ENCODE measurements at regions not wholly inside any gene's neighbourhood (a gene's known extent, or its start where the extent isn't known, plus 50 kb on each side); places are given as distances from the start of the nearest gene placed in this dataset.
"Not testable (repeated sequence)": the region's sequence is repeated elsewhere in the genome, so short reads cannot be mapped to it uniquely, and the experiment has no call there.

DNA sequence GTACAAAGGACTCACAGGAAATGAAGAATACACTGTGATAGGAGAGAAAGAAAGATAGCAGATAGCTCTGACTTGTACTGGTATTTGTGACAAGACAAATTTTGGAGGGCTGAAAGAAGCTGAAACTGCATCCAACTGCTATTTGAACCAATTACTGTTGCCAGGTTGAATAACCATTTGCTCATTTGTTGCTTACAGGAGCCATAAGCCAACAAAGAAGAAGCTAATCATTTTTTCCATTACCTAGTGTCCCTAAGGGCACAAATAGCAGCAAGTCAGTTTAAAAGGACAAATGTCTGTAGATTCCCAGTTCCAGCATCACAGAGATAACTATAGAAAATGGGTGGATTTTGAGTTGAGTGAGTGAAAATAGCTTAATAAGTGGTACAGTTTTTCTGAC, 376.9 kb upstream of the ARPP21 start:
- ATAC-seq (no peak), DNase-seq (ENCODE audit: low read depth, low spot score) (no peak)
- Histone ChIP-seq H3K4me3 (ENCODE audit: low read depth in 2 of 2, low read length in 2 of 2) (no peak overlapping the region), H3K36me3 (ENCODE audit: control insufficient read depth, insufficient read depth, low read length) (no peaks in the 10 kb centered on the region), H3K27me3 (ENCODE audit: control insufficient read depth, insufficient read depth, low read length) (no peaks in the 10 kb centered on the region), H3K27ac (ENCODE audit: low read length) (no peak overlapping the region), H3K4me1 (ENCODE audit: control insufficient read depth, insufficient read depth, low read length) (no peaks in the 10 kb centered on the region), H3K9me3 (ENCODE audit: control insufficient read depth, insufficient read depth, low read depth, low read length) (no peaks in the 10 kb centered on the region)
- POLR2A ChIA-PET: no interaction called here
- no TSS peak for BruUV-seq (replicated peaks)
- no peak for TF ChIP-seq TCF7L2 (IDR thresholded peaks at IDR 0.05; ENCODE audit: low read depth, low read length)
- no peak for TF ChIP-seq POLR2AphosphoS5 (IDR thresholded peaks at IDR 0.05; ENCODE audit: low read depth, low read length)
- TF ChIP-seq, protein P1, sequence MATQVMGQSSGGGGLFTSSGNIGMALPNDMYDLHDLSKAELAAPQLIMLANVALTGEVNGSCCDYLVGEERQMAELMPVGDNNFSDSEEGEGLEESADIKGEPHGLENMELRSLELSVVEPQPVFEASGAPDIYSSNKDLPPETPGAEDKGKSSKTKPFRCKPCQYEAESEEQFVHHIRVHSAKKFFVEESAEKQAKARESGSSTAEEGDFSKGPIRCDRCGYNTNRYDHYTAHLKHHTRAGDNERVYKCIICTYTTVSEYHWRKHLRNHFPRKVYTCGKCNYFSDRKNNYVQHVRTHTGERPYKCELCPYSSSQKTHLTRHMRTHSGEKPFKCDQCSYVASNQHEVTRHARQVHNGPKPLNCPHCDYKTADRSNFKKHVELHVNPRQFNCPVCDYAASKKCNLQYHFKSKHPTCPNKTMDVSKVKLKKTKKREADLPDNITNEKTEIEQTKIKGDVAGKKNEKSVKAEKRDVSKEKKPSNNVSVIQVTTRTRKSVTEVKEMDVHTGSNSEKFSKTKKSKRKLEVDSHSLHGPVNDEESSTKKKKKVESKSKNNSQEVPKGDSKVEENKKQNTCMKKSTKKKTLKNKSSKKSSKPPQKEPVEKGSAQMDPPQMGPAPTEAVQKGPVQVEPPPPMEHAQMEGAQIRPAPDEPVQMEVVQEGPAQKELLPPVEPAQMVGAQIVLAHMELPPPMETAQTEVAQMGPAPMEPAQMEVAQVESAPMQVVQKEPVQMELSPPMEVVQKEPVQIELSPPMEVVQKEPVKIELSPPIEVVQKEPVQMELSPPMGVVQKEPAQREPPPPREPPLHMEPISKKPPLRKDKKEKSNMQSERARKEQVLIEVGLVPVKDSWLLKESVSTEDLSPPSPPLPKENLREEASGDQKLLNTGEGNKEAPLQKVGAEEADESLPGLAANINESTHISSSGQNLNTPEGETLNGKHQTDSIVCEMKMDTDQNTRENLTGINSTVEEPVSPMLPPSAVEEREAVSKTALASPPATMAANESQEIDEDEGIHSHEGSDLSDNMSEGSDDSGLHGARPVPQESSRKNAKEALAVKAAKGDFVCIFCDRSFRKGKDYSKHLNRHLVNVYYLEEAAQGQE (IDR thresholded peaks at IDR 0.05; ENCODE audit: insufficient read depth in 1 of 2, low read depth in 2 of 2, low read length in 1 of 2): no peak
- no peak for TF ChIP-seq SIN3A (IDR thresholded peaks at IDR 0.05; ENCODE audit: borderline replicate concordance, insufficient read depth, low read depth, low read length)
- TF ChIP-seq, protein P2, sequence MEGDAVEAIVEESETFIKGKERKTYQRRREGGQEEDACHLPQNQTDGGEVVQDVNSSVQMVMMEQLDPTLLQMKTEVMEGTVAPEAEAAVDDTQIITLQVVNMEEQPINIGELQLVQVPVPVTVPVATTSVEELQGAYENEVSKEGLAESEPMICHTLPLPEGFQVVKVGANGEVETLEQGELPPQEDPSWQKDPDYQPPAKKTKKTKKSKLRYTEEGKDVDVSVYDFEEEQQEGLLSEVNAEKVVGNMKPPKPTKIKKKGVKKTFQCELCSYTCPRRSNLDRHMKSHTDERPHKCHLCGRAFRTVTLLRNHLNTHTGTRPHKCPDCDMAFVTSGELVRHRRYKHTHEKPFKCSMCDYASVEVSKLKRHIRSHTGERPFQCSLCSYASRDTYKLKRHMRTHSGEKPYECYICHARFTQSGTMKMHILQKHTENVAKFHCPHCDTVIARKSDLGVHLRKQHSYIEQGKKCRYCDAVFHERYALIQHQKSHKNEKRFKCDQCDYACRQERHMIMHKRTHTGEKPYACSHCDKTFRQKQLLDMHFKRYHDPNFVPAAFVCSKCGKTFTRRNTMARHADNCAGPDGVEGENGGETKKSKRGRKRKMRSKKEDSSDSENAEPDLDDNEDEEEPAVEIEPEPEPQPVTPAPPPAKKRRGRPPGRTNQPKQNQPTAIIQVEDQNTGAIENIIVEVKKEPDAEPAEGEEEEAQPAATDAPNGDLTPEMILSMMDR (IDR thresholded peaks at IDR 0.05): no peak
- CTCF ChIA-PET: no interaction called here
- in situ Hi-C loops (cut with HindIII; ENCODE audit: low pct_unique_long_range_greater_than_20kb, low sequenced_read_pairs) (no loop called here), intact Hi-C loops (cut with micrococcal nuclease; ENCODE audit: unreplicated experiment) (no loop called here)

DNA sequence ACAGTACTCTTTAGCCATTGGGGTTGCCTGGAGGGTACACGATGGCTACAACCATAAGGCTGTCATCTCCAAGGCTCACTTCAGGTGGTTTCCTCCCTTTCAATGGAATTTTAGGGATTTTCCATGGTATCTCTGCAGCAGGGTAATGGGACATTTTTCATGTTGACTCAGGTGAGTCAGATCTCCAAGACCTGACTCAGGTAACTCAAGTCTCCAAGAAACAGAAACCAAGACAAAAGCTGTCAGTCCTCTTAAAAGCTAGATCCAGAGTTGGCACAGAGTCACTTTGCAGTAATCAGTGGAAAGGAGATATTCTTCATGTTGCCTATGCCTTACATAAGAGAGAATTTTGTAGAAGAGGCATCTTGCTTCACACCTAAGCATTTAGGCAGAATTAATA, 375.8 kb upstream of the ARPP21 start:
- Histone ChIP-seq H3K27ac (ENCODE audit: low read length) (no peak overlapping the region), H3K36me3 (ENCODE audit: control insufficient read depth, insufficient read depth, low read length) (no peaks in the 10 kb centered on the region), H3K27me3 (ENCODE audit: control insufficient read depth, insufficient read depth, low read length) (no peaks in the 10 kb centered on the region), H3K4me3 (ENCODE audit: low read depth in 2 of 2, low read length in 2 of 2) (no peak overlapping the region), H3K4me1 (ENCODE audit: control insufficient read depth, insufficient read depth, low read length) (no peaks in the 10 kb centered on the region), H3K9me3 (ENCODE audit: control insufficient read depth, insufficient read depth, low read depth, low read length) (no peaks in the 10 kb centered on the region)
- ATAC-seq: no peak
- ChIA-PET POLR2A (no interaction called here), CTCF (no interaction called here)
- intact Hi-C loops (cut with micrococcal nuclease; ENCODE audit: unreplicated experiment) (no loop called here), in situ Hi-C loops (cut with HindIII; ENCODE audit: low pct_unique_long_range_greater_than_20kb, low sequenced_read_pairs) (no loop called here)
- TF ChIP-seq, protein P2 (IDR thresholded peaks at IDR 0.05): no peak
- TF ChIP-seq POLR2AphosphoS5 (IDR thresholded peaks at IDR 0.05; ENCODE audit: low read depth, low read length) (no peak), TCF7L2 (IDR thresholded peaks at IDR 0.05; ENCODE audit: low read depth, low read length) (no peak), SIN3A (IDR thresholded peaks at IDR 0.05; ENCODE audit: borderline replicate concordance, insufficient read depth, low read depth, low read length) (no peak)
- TF ChIP-seq, protein P1 (IDR thresholded peaks at IDR 0.05; ENCODE audit: insufficient read depth in 1 of 2, low read depth in 2 of 2, low read length in 1 of 2): no peak
- no TSS peak for BruUV-seq (replicated peaks)
- no peak for DNase-seq (ENCODE audit: low read depth, low spot score)

DNA sequence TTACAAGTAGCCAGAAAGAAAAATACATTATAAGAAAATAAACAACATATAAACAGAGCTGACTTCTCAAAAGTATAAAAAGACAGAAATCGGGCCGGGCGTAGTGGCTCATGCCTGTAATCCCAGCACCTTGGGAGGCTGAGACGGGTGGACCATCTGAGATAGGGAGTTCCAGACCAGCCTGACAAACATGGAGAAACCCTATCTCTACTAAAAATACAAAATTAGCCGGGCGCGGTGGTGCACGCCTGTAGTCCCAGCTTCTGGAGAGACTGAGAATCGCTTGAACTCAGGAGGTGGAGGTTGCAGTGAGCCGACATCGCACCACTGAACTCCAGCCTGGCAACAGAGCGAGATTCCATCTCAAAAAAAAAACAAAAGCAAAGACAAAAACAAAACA, 373.3 kb upstream of the ARPP21 start:
- in situ Hi-C loops (cut with HindIII; ENCODE audit: low pct_unique_long_range_greater_than_20kb, low sequenced_read_pairs); H3K36me3 ChIP-seq (ENCODE audit: control insufficient read depth, insufficient read depth, low read length); H3K4me1 ChIP-seq (ENCODE audit: control insufficient read depth, insufficient read depth, low read length); H3K4me3 ChIP-seq (ENCODE audit: low read depth in 2 of 2, low read length in 2 of 2); BruUV-seq (replicated peaks); H3K9me3 ChIP-seq (ENCODE audit: control insufficient read depth, insufficient read depth, low read depth, low read length); H3K27me3 ChIP-seq (ENCODE audit: control insufficient read depth, insufficient read depth, low read length); POLR2A ChIA-PET; H3K27ac ChIP-seq (ENCODE audit: low read length); DNase-seq (ENCODE audit: low read depth, low spot score); intact Hi-C loops (cut with micrococcal nuclease; ENCODE audit: unreplicated experiment); ATAC-seq; CTCF ChIA-PET: not testable (repeated sequence)
